Activated B cell treated with CpG ODN at 0.5 μM for 24 hours (primary cell): ENCODE measurements at regions not wholly inside any gene's neighbourhood (a gene's known extent, or its start where the extent isn't known, plus 50 kb on each side); places are given as distances from the start of the nearest gene placed in this dataset.
"Not testable (repeated sequence)": the region's sequence is repeated elsewhere in the genome, so short reads cannot be mapped to it uniquely, and the experiment has no call there.

Experiments
- ATAC-seq: fragments of 200-7000 bp; cut with Tn5 transposase; one replicate; pipeline ENCODE4 v1.10.0; 2021; ENCODE audit warnings: low read depth, mild to moderate bottlenecking, moderate library complexity
- CTCF ChIA-PET: fragments of 350-600 bp; sonication (Branson Sonifier 250); formaldehyde crosslinking; loops from one replicate; lab custom pipeline; 2021; ENCODE audit warnings: antibody characterized with exemption; lab: Charles Lee
- POLR2A ChIA-PET: fragments of 350-600 bp; sonication (Branson Sonifier 250); formaldehyde crosslinking; loops from one replicate; lab custom pipeline; 2021; ENCODE audit warnings: antibody characterized with exemption; lab: Charles Lee
- DNase-seq: peaks from one replicate; pipeline ENCODE4 v3.0.0; 2022
- H3K27ac Mint-ChIP-seq: one replicate; pipeline ENCODE4 v1.8.0; 2020; ENCODE audit warnings: mixed read lengths
- H3K27me3 Mint-ChIP-seq: one replicate; pipeline ENCODE4 v1.8.0; 2021; ENCODE audit warnings: mixed read lengths
- H3K36me3 Mint-ChIP-seq: one replicate; pipeline ENCODE4 v1.8.0; 2021; ENCODE audit warnings: low read depth, mixed read lengths
- H3K4me1 Mint-ChIP-seq: one replicate; pipeline ENCODE4 v1.8.0; 2021; ENCODE audit warnings: mixed read lengths
- H3K4me3 Mint-ChIP-seq: one replicate; pipeline ENCODE4 v1.8.0; 2020; ENCODE audit warnings: mild to moderate bottlenecking, mixed read lengths
- H3K9me3 Mint-ChIP-seq: one replicate; pipeline ENCODE4 v1.8.0; 2020; ENCODE audit warnings: mixed read lengths
- CTCF ChIP-seq: fragments of 200-600 bp; IDR thresholded peaks from one replicate; pipeline ENCODE4 v1.8.0; 2022; ENCODE audit warnings: antibody characterized with exemption, mild to moderate bottlenecking
- intact Hi-C: fragments of 100-400 bp; cut with micrococcal nuclease; formaldehyde crosslinking; loops from one replicate; pipeline ENCODE4 v1.15.1; 2024

- Mint-ChIP-seq H3K27me3 (peaks cover 6% of the 10 kb centered on the region), H3K36me3 (no peaks in the 10 kb centered on the region), H3K9me3 (no peaks in the 10 kb centered on the region), H3K4me3 (no peak overlapping the region), H3K27ac (no peak overlapping the region), H3K4me1 (no peaks in the 10 kb centered on the region)
- intact Hi-C loops = no loop called here
- no peak for ATAC-seq
- TF ChIP-seq CTCF = no peak
- ChIA-PET CTCF (no interaction called here), POLR2A (no interaction called here)
- DNase-seq = no peak
Measured at GRCh38 chr1:221527302-221527701, 214.6 kb downstream of the DUSP10 start.

- ChIA-PET CTCF (no interaction called here), POLR2A (no interaction called here)
- no peak overlapping the region for H3K4me3 Mint-ChIP-seq
- no peaks in the 10 kb centered on the region for H3K4me1 Mint-ChIP-seq
- no peak for TF ChIP-seq CTCF
- ATAC-seq = no peak
- H3K27me3 Mint-ChIP-seq = peaks cover 6% of the 10 kb centered on the region
- no peak for DNase-seq
- no peaks in the 10 kb centered on the region for H3K36me3 Mint-ChIP-seq
- no peaks in the 10 kb centered on the region for H3K9me3 Mint-ChIP-seq
- H3K27ac Mint-ChIP-seq = no peak overlapping the region
- intact Hi-C loops = no loop called here
Measured at GRCh38 chr1:221527886-221528624, 213.8 kb downstream of the DUSP10 start.

- POLR2A ChIA-PET, DNase-seq, intact Hi-C loops, H3K9me3 Mint-ChIP-seq, H3K4me3 Mint-ChIP-seq, H3K27ac Mint-ChIP-seq, H3K27me3 Mint-ChIP-seq, ATAC-seq, CTCF ChIA-PET, H3K4me1 Mint-ChIP-seq, H3K36me3 Mint-ChIP-seq: not testable (repeated sequence)
Measured at GRCh38 chr1:221530159-221530558, 211.7 kb downstream of the DUSP10 start.

- Mint-ChIP-seq H3K4me3 (no peak overlapping the region), H3K9me3 (no peaks in the 10 kb centered on the region), H3K4me1 (no peaks in the 10 kb centered on the region), H3K27ac (no peak overlapping the region), H3K27me3 (peaks cover 14% of the 10 kb centered on the region), H3K36me3 (no peaks in the 10 kb centered on the region)
- intact Hi-C loops = no loop called here
- ChIA-PET CTCF (no interaction called here), POLR2A (no interaction called here)
- ATAC-seq (no peak), DNase-seq (no peak)
- no peak for TF ChIP-seq CTCF
Measured at GRCh38 chr1:221530791-221531190, 211.1 kb downstream of the DUSP10 start.

- Mint-ChIP-seq H3K27ac (no peak overlapping the region), H3K4me1 (no peaks in the 10 kb centered on the region), H3K27me3 (peaks cover 15% of the 10 kb centered on the region), H3K36me3 (no peaks in the 10 kb centered on the region), H3K4me3 (no peak overlapping the region), H3K9me3 (no peaks in the 10 kb centered on the region)
- ChIA-PET POLR2A (no interaction called here), CTCF (no interaction called here)
- TF ChIP-seq CTCF = no peak
- intact Hi-C loops = no loop called here
- ATAC-seq (no peak), DNase-seq (no peak)
Measured at GRCh38 chr1:221532071-221532773, 209.7 kb downstream of the DUSP10 start.
